HG03103 (cell line): ENCODE measurements at regions not wholly inside any gene's neighbourhood (a gene's known extent, or its start where the extent isn't known, plus 50 kb on each side); places are given as distances from the start of the nearest gene placed in this dataset.

Experiments
- ATAC-seq: cut with Tn5 transposase; IDR thresholded peaks from one replicate; pipeline ENCODE4 v1.9.1; 2021; ENCODE audit warnings: low read depth; ENCODE audit not compliant: unreplicated experiment

- no peak for ATAC-seq
Measured at GRCh38 chr5:57780306-57780960, 297.8 kb upstream of the ACTBL2 start.

- ATAC-seq = no peak
Measured at GRCh38 chr5:57779383-57780223, 297.0 kb upstream of the ACTBL2 start.

- ATAC-seq = no peak
Measured at GRCh38 chr5:57778501-57779091, 296.0 kb upstream of the ACTBL2 start.

GRCh38 chr5:57777174-57777581 is 294.6 kb upstream of the ACTBL2 start:
- ATAC-seq = no peak

DNA sequence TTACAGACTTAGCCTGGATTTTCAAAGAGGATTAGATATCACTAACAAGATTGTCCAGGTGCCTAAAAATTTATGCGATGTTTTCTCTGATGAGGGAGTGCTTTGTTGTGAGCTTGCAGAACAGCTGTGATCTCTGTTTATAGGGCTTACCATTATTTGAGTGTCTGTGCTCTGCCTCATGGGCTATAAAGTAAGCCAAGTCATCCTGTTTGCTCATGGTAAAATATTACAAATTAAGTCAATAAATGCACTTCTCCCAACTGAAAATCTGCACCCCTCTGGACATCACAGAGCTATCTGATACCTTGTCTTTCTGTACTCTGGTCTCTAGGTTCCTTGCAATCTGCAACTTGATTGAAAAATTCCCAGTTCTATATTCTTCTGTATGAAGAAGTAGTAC is 293.4 kb upstream of the ACTBL2 start:
- ATAC-seq = no peak

DNA sequence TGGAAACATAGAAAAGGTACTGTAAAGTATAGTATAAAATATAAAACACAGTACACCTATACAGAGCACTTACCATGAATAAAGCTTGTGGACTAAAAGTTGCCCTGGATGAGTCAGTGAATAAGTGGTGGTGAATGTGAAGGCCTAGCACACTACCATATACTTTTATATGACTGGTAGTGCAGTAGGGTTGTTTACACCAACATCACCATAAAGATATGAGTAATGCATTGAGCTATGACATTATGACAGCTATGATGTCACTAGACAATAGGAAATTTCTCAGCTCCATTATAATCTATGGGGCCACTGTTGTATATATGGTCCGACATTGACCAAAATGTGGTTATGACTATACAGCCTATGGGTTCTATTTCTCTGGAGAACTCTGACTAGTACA is 291.8 kb upstream of the ACTBL2 start:
- ATAC-seq = no peak

GRCh38 chr5:57772512-57772911 is 289.9 kb upstream of the ACTBL2 start:
- no peak for ATAC-seq

DNA sequence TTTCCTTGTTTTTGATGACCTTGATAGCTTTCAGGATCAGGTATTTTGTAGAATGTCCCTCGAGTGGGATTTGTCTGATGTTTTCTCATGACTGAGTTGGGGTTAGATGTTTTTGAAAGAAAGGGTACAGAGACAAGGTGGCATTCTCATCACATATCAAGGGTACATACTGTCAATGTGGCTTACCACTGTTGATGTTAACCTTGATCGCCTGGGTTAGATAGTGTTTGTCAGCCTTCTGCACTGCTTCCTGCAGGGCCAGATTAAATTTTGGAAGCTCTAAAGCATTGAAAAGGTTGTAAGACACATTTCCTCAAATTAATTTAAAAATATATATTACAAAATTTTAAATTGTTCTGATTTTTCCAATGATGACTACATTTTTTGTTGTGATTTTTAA is 287.4 kb upstream of the ACTBL2 start:
- no peak for ATAC-seq

GRCh38 chr5:57768745-57769144 is 286.1 kb upstream of the ACTBL2 start:
- ATAC-seq = no peak

DNA sequence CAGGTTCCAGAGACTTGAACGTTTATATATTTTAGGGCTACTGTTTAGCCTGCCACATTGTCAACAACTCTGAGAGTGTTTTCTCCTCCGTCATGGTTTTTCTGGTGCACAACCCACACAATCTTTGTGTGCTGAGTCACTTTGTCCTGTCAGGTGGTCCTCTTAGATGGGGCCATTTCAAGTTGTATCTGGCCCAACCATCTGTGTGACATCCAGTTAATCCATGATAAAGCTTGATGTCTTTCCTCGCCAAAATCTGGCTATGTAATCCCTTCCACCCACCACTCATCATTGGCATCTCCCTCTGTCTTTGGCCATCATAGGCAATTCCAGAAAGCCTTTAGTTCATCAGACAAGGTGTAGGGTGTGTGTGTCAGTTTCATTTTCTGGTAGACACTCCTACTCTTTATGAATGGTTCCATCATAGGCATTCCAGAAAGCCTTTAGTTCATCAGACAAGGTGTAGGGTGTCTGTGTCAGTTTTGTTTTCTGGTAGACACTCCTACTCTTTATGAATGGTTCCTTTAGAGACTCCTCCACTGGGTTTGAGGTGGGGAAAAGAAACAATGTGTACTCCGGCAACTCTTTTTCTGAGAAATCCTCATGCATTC is 282.0 kb upstream of the ACTBL2 start:
- ATAC-seq = no peak

- no peak for ATAC-seq
Measured at GRCh38 chr5:57761513-57761912, 278.9 kb upstream of the ACTBL2 start.

GRCh38 chr5:57754616-57755015 is 272.0 kb upstream of the ACTBL2 start:
- no peak for ATAC-seq

- no peak for ATAC-seq
Measured at GRCh38 chr5:57753446-57753845, 270.8 kb upstream of the ACTBL2 start.

DNA sequence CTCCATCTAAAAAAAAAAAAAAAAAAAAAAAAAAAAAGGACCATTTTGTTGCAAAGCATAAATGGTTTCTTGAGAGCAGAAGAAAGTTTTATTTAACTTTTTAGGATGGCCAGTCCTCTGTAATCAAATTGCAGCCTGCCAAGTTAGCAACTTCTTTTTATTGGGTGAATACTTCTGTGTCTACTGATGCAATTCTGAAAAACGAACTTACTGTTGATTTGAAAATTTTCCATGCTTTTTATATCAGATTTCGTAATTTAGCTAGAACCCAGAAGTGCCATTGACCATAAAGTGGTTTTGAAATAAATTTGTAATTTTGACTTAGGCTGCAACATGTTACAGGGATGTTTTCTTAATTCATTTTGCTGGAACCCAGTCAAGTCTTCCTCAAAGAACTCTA is 269.1 kb upstream of the ACTBL2 start:
- ATAC-seq = no peak

DNA sequence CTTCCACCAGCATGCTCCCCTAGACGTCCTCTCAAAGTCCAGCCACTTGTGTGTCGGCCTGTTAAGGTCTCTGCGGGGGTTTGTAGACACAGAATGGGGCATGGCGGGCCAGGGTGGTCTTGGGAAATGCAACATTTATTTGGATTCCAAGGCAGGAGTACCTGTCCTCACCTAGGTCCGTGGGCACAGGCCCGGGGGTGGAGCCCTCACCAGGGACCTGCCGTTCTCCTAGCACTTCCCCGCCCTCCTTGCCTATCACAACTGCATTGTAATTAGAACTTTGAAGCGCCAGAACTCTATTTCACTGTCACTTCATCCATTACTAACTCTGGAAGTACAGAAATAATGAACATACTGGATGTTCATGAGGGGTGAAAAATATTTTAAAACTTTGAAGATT is 268.3 kb upstream of the ACTBL2 start:
- no peak for ATAC-seq

DNA sequence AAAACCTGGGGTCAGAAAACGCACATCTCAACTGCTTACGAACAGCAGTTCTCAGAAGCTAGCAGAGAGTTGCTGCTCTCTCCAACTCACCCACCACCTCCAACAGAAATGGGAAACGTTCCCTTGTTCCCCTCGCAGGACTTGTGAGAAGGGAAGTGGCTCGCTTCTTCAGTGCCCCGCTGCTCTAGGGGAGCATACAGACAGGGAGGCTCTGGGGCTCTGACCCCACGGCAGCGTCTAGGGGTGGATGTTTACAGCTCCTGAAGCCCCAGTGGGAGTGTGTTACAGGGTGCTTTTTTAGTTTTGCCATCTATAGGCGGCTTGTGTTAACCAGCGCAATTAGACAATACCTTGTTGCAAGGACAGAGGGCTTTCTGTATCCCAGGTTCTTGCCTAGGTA is 267.7 kb upstream of the ACTBL2 start:
- no peak for ATAC-seq

GRCh38 chr5:57749396-57749795 is 266.8 kb upstream of the ACTBL2 start:
- ATAC-seq = no peak

DNA sequence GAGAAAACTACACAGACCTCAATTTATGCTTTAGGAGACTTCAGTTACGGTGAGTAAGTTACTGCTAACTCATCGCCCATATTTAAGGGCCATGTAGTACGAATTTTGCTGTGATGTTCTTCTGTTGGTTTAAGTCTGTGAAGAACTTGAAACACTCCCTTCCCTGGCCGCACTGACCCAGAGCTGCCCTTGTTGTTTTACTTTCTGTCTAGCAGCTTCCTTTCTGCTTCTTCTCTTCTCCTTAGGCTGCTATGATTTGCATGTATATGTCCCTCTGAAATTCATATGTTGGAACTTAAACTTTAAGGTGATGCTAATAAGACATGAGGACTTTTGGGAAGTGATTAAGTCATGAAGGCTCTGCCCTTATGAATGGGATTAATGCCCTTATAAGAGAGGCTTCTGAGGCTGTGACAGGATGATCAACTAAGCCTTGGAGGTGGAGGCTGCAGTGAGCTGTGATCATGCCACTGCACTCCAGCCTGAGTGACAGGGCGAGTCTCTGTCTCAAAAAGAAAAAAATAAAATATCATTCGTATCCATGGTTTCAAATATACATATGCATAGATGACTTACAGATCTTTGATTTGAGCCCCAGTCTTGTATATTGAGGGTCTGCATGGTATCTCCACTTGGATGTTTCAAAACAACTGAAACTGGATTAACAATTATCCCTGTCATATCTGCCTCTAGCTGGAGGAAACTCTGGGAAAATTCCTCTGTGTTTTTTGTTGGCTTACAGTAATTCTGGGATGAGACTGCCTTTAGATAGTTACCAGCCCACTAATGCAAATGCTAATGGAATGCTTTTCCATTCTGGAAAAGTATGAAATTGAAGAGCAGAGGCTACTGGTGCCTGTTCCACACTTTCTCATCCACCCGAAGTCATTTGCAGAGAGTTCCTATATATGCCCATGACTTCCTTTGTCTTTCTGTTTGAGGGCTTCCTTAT is 263.4 kb upstream of the ACTBL2 start:
- ATAC-seq = no peak

DNA sequence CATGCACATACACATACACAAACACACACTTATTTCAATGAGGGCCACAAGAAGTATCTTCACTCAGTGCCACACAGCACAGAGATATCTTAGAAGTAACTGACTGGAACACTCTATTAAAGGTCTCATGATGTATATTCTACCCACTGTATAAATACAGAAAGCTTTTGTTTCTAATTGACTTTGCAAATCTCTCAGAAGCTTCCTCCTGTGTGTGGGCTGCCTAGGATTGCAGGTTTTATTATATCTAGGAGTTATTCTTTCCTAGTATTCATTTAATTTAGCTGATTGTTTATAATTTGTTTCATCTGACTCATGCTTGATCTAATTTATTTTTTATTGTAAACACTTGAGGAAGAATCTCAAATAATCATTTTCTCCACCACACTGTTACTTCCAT is 262.4 kb upstream of the ACTBL2 start:
- no peak for ATAC-seq

GRCh38 chr5:57741336-57741735 is 258.7 kb upstream of the ACTBL2 start:
- ATAC-seq = no peak
